HUES6 (cell line): ENCODE measurements at regions not wholly inside any gene's neighbourhood (a gene's known extent, or its start where the extent isn't known, plus 50 kb on each side); places are given as distances from the start of the nearest gene placed in this dataset.

Experiments used
- H3K27ac ChIP-seq: 2 replicates; pipeline ENCODE4 v1.7.0; 2013; ENCODE audit warnings: low read depth, mild to moderate bottlenecking, low read length, inconsistent platforms
- H3K27me3 ChIP-seq: 2 replicates; pipeline ENCODE4 v1.6.1; 2013; ENCODE audit warnings: low read length; ENCODE audit not compliant: control insufficient read depth, insufficient read depth
- H3K36me3 ChIP-seq: 2 replicates; pipeline ENCODE4 v1.6.1; 2013; ENCODE audit warnings: low read length; ENCODE audit not compliant: control insufficient read depth, insufficient read depth
- H3K4me1 ChIP-seq: 2 replicates; pipeline ENCODE4 v1.6.1; 2013; ENCODE audit warnings: low read length; ENCODE audit not compliant: control insufficient read depth, insufficient read depth
- H3K4me3 ChIP-seq: 2 replicates; pipeline ENCODE4 v1.5.1; 2013; ENCODE audit warnings: low read depth, low read length
- H3K9ac ChIP-seq: one replicate; pipeline ENCODE4 v1.6.1; 2013; ENCODE audit warnings: mild to moderate bottlenecking, low read length
- H3K9me3 ChIP-seq: 2 replicates; pipeline ENCODE4 v1.6.1; 2013; ENCODE audit warnings: low read depth, low read length; ENCODE audit not compliant: control insufficient read depth, insufficient read depth

DNA sequence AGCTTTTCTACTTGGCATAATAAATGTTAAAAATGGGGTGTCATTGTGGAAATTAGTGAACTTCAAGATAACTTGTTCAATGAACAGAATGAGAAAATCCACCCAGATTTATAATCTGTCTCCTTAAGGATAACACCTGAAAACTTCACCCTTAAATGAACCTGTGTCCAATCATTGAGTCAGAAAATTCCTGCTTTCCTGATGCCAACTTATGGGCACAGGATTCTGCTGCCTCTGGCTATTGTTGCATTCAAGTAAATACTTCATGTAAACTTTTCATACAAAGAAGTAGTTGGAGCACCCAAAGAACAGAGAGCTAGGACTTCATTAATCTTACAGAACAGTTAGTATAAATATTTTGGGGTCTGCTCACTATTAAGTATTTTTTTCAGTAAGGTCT lies 98.9 kb upstream of the PLEKHA5 start:
- H3K27me3 ChIP-seq, result no peaks in the 10 kb centered on the region
- no peaks in the 10 kb centered on the region for H3K36me3 ChIP-seq
- H3K9me3 ChIP-seq, result peaks cover 26% of the 10 kb centered on the region
- H3K4me3 ChIP-seq, result no peak overlapping the region
- H3K9ac ChIP-seq, result no peak overlapping the region
- no peak overlapping the region for H3K27ac ChIP-seq
- H3K4me1 ChIP-seq, result peaks cover 9% of the 10 kb centered on the region; the same call in 1 of the 2 replicates

- Histone ChIP-seq H3K27me3 (no peaks in the 10 kb centered on the region), H3K4me3 (no peak overlapping the region), H3K9ac (no peak overlapping the region), H3K4me1 (peaks cover 9% of the 10 kb centered on the region; the same call in 1 of the 2 replicates), H3K27ac (no peak overlapping the region), H3K9me3 (peaks cover 25% of the 10 kb centered on the region), H3K36me3 (no peaks in the 10 kb centered on the region)
Observed at GRCh38 chr12:19031032-19031431, 98.5 kb upstream of the PLEKHA5 start.

DNA sequence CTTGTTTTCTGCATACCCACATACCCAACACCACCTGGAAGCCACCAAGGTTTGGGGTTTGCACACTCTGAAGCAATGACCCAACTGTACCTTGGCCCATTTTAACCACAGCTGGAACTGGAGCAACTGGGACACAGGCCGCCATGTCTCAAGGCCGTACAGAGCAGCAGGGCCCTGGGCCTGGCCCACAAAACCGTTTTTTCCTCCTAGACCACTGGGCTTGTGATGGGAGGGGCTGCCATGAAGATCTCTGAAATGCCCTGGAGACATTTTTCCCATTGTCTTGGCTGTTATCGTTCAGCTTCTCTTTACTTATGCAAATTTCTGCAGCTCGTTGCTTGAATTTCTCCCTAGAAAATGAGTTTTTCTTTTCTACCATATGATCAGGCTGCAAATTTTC lies 96.7 kb upstream of the PLEKHA5 start:
- no peak overlapping the region for H3K4me3 ChIP-seq
- H3K9ac ChIP-seq, result no peak overlapping the region
- H3K27ac ChIP-seq, result no peak overlapping the region
- H3K9me3 ChIP-seq, result peaks cover 25% of the 10 kb centered on the region
- H3K27me3 ChIP-seq, result no peaks in the 10 kb centered on the region
- no peaks in the 10 kb centered on the region for H3K36me3 ChIP-seq
- no peaks in the 10 kb centered on the region for H3K4me1 ChIP-seq

GRCh38 chr12:19033244-19033643 lies 96.3 kb upstream of the PLEKHA5 start:
- H3K4me1 ChIP-seq, result no peaks in the 10 kb centered on the region
- no peak overlapping the region for H3K4me3 ChIP-seq
- H3K27me3 ChIP-seq, result no peaks in the 10 kb centered on the region
- peaks cover 25% of the 10 kb centered on the region for H3K9me3 ChIP-seq
- no peak overlapping the region for H3K9ac ChIP-seq
- no peak overlapping the region for H3K27ac ChIP-seq
- H3K36me3 ChIP-seq, result no peaks in the 10 kb centered on the region

GRCh38 chr12:19034937-19035336 lies 94.6 kb upstream of the PLEKHA5 start:
- H3K27me3 ChIP-seq, result no peaks in the 10 kb centered on the region
- peaks cover 25% of the 10 kb centered on the region for H3K9me3 ChIP-seq
- no peaks in the 10 kb centered on the region; the same call in 1 of the 2 replicates for H3K4me1 ChIP-seq
- no peak overlapping the region for H3K9ac ChIP-seq
- H3K36me3 ChIP-seq, result no peaks in the 10 kb centered on the region
- no peak overlapping the region for H3K27ac ChIP-seq
- no peak overlapping the region for H3K4me3 ChIP-seq

- Histone ChIP-seq H3K9me3 (peaks cover 25% of the 10 kb centered on the region), H3K4me3 (no peak overlapping the region), H3K27me3 (no peaks in the 10 kb centered on the region), H3K36me3 (no peaks in the 10 kb centered on the region), H3K27ac (no peak overlapping the region), H3K4me1 (no peaks in the 10 kb centered on the region; the same call in 1 of the 2 replicates), H3K9ac (no peak overlapping the region)
Observed at GRCh38 chr12:19035536-19035935, 94.0 kb upstream of the PLEKHA5 start.

DNA sequence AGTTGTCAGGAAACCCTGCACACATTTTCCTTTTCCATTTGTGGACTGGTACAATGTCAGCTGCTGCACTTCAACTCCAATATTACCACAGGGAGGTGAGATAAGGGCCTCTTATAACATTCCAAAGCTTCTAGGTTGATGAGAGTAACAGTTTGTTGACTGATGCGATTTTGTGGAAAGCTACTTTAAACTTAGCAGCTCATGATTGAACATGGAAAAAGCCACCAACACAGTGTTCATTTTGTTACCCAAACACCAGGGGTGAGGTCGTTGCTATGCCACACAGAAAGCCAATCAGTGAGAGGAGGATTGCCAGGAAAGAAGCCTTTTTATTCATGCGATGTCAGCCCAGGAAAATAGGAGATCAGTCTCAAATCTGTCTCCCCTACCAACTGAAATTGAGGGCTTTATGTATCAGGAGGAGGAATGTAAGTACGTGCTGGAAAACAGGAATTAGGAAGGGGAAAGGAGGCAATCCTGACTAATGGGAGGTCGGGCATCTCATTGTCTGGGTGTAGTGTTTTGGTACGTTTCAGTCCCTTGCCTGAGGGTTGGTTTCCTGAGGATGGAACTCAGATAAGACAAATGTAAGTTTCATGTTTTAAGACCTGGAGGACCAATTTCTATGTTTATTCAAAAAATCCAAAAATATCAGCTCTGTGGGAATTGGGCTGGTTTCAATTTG lies 92.7 kb upstream of the PLEKHA5 start:
- Histone ChIP-seq H3K4me1 (no peaks in the 10 kb centered on the region; the same call in 1 of the 2 replicates), H3K9me3 (peaks cover 21% of the 10 kb centered on the region), H3K27ac (no peak overlapping the region), H3K4me3 (no peak overlapping the region), H3K9ac (no peak overlapping the region), H3K36me3 (no peaks in the 10 kb centered on the region), H3K27me3 (no peaks in the 10 kb centered on the region)

- H3K9ac ChIP-seq, result no peak overlapping the region
- H3K36me3 ChIP-seq, result no peaks in the 10 kb centered on the region
- H3K4me1 ChIP-seq, result no peaks in the 10 kb centered on the region; the same call in 1 of the 2 replicates
- H3K9me3 ChIP-seq, result peaks cover 8% of the 10 kb centered on the region
- H3K27me3 ChIP-seq, result no peaks in the 10 kb centered on the region
- no peak overlapping the region for H3K27ac ChIP-seq
- H3K4me3 ChIP-seq, result no peak overlapping the region
Observed at GRCh38 chr12:19038209-19038608, 91.3 kb upstream of the PLEKHA5 start.

DNA sequence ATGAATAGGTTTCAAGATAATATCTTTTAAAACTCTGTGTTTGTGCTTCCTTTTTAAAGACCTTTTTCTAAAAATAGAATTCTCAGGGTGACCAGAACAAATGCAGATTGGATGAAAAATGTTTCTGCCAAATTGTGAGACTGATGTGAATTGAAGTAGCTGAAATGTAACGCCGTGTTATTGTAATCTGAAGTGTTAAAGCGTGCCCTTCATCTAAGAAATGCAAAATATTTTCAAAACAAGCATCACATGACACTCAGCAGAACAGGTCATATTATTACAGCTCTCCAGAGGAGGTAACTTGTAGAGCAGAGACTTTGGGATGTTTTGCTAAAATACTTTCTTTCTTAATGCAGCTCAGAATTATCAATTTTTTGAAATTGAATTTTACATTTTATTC lies 90.0 kb upstream of the PLEKHA5 start:
- Histone ChIP-seq H3K9me3 (no peaks in the 10 kb centered on the region), H3K36me3 (no peaks in the 10 kb centered on the region), H3K4me3 (no peak overlapping the region), H3K4me1 (no peaks in the 10 kb centered on the region; the same call in 1 of the 2 replicates), H3K27ac (no peak overlapping the region), H3K9ac (no peak overlapping the region), H3K27me3 (no peaks in the 10 kb centered on the region)

DNA sequence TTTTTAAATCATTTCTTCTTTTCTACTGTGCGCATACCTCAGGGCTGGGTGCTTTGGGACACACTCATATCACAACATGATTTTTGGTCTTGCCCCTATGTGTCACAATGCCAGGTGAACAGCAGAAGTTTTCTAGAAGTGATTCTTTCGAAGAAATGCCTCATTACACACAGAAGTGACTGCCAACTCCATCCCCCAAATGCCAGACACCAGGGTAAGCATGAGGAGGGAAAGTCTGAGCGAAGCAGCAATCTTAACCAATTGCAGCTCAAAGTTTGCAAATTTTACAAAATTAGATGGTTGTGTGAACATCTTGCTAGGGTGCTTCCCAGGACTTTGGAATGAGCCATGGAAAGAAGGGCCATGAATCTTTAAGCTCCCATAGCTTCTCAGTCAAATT lies 87.3 kb upstream of the PLEKHA5 start:
- H3K36me3 ChIP-seq, result no peaks in the 10 kb centered on the region
- no peak overlapping the region for H3K4me3 ChIP-seq
- no peak overlapping the region for H3K9ac ChIP-seq
- H3K9me3 ChIP-seq, result peaks cover 2% of the 10 kb centered on the region; the same call in 1 of the 2 replicates
- no peaks in the 10 kb centered on the region; the same call in 1 of the 2 replicates for H3K4me1 ChIP-seq
- no peaks in the 10 kb centered on the region for H3K27me3 ChIP-seq
- no peak overlapping the region for H3K27ac ChIP-seq

DNA sequence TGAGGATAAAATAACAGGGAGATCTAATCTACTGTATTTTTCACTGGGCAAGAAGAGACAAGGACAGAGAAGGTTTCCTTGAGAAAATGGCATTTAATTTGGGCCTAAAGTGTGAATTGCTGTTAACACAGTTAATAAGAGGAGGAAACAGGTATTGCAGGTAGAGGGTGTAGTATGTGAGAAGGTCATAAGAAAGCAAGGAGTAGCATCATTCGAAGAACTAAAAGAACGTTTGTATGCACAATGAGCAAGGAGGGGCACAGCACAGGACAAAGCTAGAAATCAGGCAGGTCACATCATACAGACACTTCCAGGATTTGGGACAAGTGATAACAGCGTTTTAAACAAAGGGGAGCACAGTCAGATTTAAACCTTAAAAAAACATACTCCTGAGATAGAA lies 85.1 kb upstream of the PLEKHA5 start:
- no peak overlapping the region for H3K4me3 ChIP-seq
- H3K9me3 ChIP-seq, result peaks cover 2% of the 10 kb centered on the region; the same call in 1 of the 2 replicates
- no peaks in the 10 kb centered on the region for H3K36me3 ChIP-seq
- no peaks in the 10 kb centered on the region for H3K4me1 ChIP-seq
- no peak overlapping the region for H3K27ac ChIP-seq
- H3K27me3 ChIP-seq, result no peaks in the 10 kb centered on the region
- H3K9ac ChIP-seq, result no peak overlapping the region
